ENCODE measurements at regions not wholly inside any gene's neighbourhood (a gene's known extent, or its start where the extent isn't known, plus 50 kb on each side); places are given as distances from the start of the nearest gene placed in this dataset.
"Not testable (repeated sequence)": the region's sequence is repeated elsewhere in the genome, so short reads cannot be mapped to it uniquely, and the experiment has no call there.

GRCh38 chr19:14286594-14286993 lies 80.6 kb upstream of the ADGRL1 start:
- not testable (repeated sequence) for TF ChIP-seq CTCF, POLR2A (IDR thresholded peaks at IDR 0.05)
